ENCODE measurements at regions not wholly inside any gene's neighbourhood (a gene's known extent, or its start where the extent isn't known, plus 50 kb on each side); places are given as distances from the start of the nearest gene placed in this dataset.
A peak's percentile ranks its signal among the peaks of the same experiment; 100 is the strongest.

GRCh38 chr3:159560214-159560979, 428.2 kb upstream of the IL12A start:
- no peak overlapping the region for H2BK120ac ChIP-seq (ENCODE audit: low read depth, low read length)
- H3K4me2 ChIP-seq (ENCODE audit: insufficient read depth, low read length, poor library complexity, severe bottlenecking) = no peak overlapping the region
- no peak overlapping the region for H4K8ac ChIP-seq (ENCODE audit: low read depth, low read length)
- H3K27ac ChIP-seq (replicated peaks; ENCODE audit: low read length) = no peak overlapping the region
- H3K36me3 ChIP-seq (replicated peaks in 1 of 2; ENCODE audit: control insufficient read depth in 2 of 2, insufficient read depth in 2 of 2, low read length in 2 of 2) = no peaks in the 10 kb centered on the region
- H2BK15ac ChIP-seq (ENCODE audit: low read length) = no peak overlapping the region
- H3K18ac ChIP-seq (ENCODE audit: low read length) = no peak overlapping the region
- H3K9me3 ChIP-seq (replicated peaks in 1 of 2; ENCODE audit: control insufficient read depth in 2 of 2, insufficient read depth in 1 of 2, low read depth in 1 of 2, low read length in 2 of 2) = no peaks in the 10 kb centered on the region
- no peak overlapping the region for H3K23ac ChIP-seq (ENCODE audit: low read depth, low read length, poor library complexity)
- peaks cover 4 to 10% of the 10 kb centered on the region in 2 donors for H3K4me1 ChIP-seq (ENCODE audit: control insufficient read depth in 2 of 2, insufficient read depth in 1 of 2, low read depth in 1 of 2, low read length in 2 of 2)
- H3K4me3 ChIP-seq (ENCODE audit: low read length in 2 of 2) = peak overlapping the region in 1 of 2 donors; percentile 14
- H3K9ac ChIP-seq (ENCODE audit: low read depth, low read length, poor library complexity) = no peak overlapping the region
- H2BK12ac ChIP-seq (ENCODE audit: low read length) = no peak overlapping the region
- no peaks in the 10 kb centered on the region for H3K79me1 ChIP-seq (ENCODE audit: low read depth, low read length)
- no peak overlapping the region for H2BK5ac ChIP-seq (ENCODE audit: low read length)
- H3K27me3 ChIP-seq (ENCODE audit: control insufficient read depth in 3 of 3, insufficient read depth in 3 of 3, low read depth in 1 of 3, low read length in 3 of 3) = no peaks in the 10 kb centered on the region
- no peak overlapping the region for H3K14ac ChIP-seq (ENCODE audit: low read length)
- H3K4ac ChIP-seq (ENCODE audit: low read length) = no peak overlapping the region
- WGBS, 2 donors (ENCODE audit: extremely low coverage in 2 of 2, insufficient read length in 2 of 2, insufficient replicate concordance in 1 of 2) = no CpG with 5 or more reads among the region's 8 CpGs
- H2AFZ ChIP-seq (ENCODE audit: low read length) = peak overlapping the region; percentile 76
- peak; percentile 38 for DNase-seq (ENCODE audit: low spot score)
- H2AK5ac ChIP-seq (ENCODE audit: low read depth, low read length) = no peak overlapping the region
- H4K91ac ChIP-seq (ENCODE audit: low read depth, low read length, poor library complexity) = no peak overlapping the region

DNA sequence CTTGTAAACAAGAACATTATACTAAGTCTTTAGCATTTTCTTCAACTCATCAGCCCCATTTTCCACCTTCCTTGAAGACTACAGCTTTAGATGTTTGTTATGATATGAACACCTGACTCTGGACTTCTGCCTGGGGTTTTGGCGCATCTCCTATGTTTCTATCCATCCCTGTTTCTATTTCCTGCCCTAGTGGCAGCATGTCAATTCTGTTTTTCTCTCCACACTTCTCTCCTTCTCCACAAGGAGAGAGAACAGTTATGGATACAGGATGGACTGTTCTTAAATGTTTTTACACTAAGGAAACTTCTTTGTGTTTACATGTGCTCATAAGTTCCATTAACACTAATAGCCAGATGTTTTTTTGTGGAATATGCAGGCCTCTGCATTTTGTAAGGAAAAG, 423.3 kb upstream of the IL12A start:
- Histone ChIP-seq H2AFZ (ENCODE audit: low read length) (no peak overlapping the region), H3K9ac (ENCODE audit: low read depth, low read length, poor library complexity) (no peak overlapping the region), H3K9me3 (replicated peaks in 1 of 2; ENCODE audit: control insufficient read depth in 2 of 2, insufficient read depth in 1 of 2, low read depth in 1 of 2, low read length in 2 of 2) (no peaks in the 10 kb centered on the region), H3K27ac (replicated peaks; ENCODE audit: low read length) (no peak overlapping the region), H4K8ac (ENCODE audit: low read depth, low read length) (no peak overlapping the region), H2BK12ac (ENCODE audit: low read length) (no peak overlapping the region), H3K18ac (ENCODE audit: low read length) (no peak overlapping the region), H4K91ac (ENCODE audit: low read depth, low read length, poor library complexity) (no peak overlapping the region), H3K27me3 (ENCODE audit: control insufficient read depth in 3 of 3, insufficient read depth in 3 of 3, low read depth in 1 of 3, low read length in 3 of 3) (peaks cover 0 to 1% (median 0%) of the 10 kb centered on the region in 3 experiments), H2AK5ac (ENCODE audit: low read depth, low read length) (no peak overlapping the region), H3K4ac (ENCODE audit: low read length) (no peak overlapping the region), H3K79me1 (ENCODE audit: low read depth, low read length) (no peaks in the 10 kb centered on the region), H2BK15ac (ENCODE audit: low read length) (no peak overlapping the region), H2BK5ac (ENCODE audit: low read length) (no peak overlapping the region), H3K4me3 (ENCODE audit: low read length in 2 of 2) (no peak overlapping the region), H2BK120ac (ENCODE audit: low read depth, low read length) (no peak overlapping the region), H3K4me2 (ENCODE audit: insufficient read depth, low read length, poor library complexity, severe bottlenecking) (no peak overlapping the region), H3K36me3 (replicated peaks in 1 of 2; ENCODE audit: control insufficient read depth in 2 of 2, insufficient read depth in 2 of 2, low read length in 2 of 2) (no peaks in the 10 kb centered on the region), H3K23ac (ENCODE audit: low read depth, low read length, poor library complexity) (no peak overlapping the region), H3K14ac (ENCODE audit: low read length) (no peak overlapping the region), H3K4me1 (ENCODE audit: control insufficient read depth in 2 of 2, insufficient read depth in 1 of 2, low read depth in 1 of 2, low read length in 2 of 2) (peaks cover 2 to 3% of the 10 kb centered on the region in 2 donors)
- no CpG with 5 or more reads among the region's 1 CpG for WGBS, 2 donors (ENCODE audit: extremely low coverage in 2 of 2, insufficient read length in 2 of 2, insufficient replicate concordance in 1 of 2)
- no peak for DNase-seq (ENCODE audit: low spot score)

GRCh38 chr3:159583662-159584061, 405.0 kb upstream of the IL12A start:
- peaks cover 2 to 3% of the 10 kb centered on the region in 2 donors for H3K4me1 ChIP-seq (ENCODE audit: control insufficient read depth in 2 of 2, insufficient read depth in 1 of 2, low read depth in 1 of 2, low read length in 2 of 2)
- H3K79me1 ChIP-seq (ENCODE audit: low read depth, low read length) = no peaks in the 10 kb centered on the region
- no peak overlapping the region for H3K27ac ChIP-seq (replicated peaks; ENCODE audit: low read length)
- no peak overlapping the region for H3K14ac ChIP-seq (ENCODE audit: low read length)
- H2BK15ac ChIP-seq (ENCODE audit: low read length) = no peak overlapping the region
- H3K4me2 ChIP-seq (ENCODE audit: insufficient read depth, low read length, poor library complexity, severe bottlenecking) = no peak overlapping the region
- H3K4me3 ChIP-seq (ENCODE audit: low read length in 2 of 2) = no peak overlapping the region
- H3K27me3 ChIP-seq (ENCODE audit: control insufficient read depth in 3 of 3, insufficient read depth in 3 of 3, low read depth in 1 of 3, low read length in 3 of 3) = no peaks in the 10 kb centered on the region
- no peak overlapping the region for H4K91ac ChIP-seq (ENCODE audit: low read depth, low read length, poor library complexity)
- no peak overlapping the region for H2AK5ac ChIP-seq (ENCODE audit: low read depth, low read length)
- no peak overlapping the region for H2BK5ac ChIP-seq (ENCODE audit: low read length)
- no peak overlapping the region for H3K23ac ChIP-seq (ENCODE audit: low read depth, low read length, poor library complexity)
- no peak overlapping the region for H2BK120ac ChIP-seq (ENCODE audit: low read depth, low read length)
- no peak overlapping the region for H2BK12ac ChIP-seq (ENCODE audit: low read length)
- no peak overlapping the region for H3K18ac ChIP-seq (ENCODE audit: low read length)
- H4K8ac ChIP-seq (ENCODE audit: low read depth, low read length) = no peak overlapping the region
- H3K9ac ChIP-seq (ENCODE audit: low read depth, low read length, poor library complexity) = no peak overlapping the region
- no peak overlapping the region for H3K4ac ChIP-seq (ENCODE audit: low read length)
- no peaks in the 10 kb centered on the region for H3K9me3 ChIP-seq (replicated peaks in 1 of 2; ENCODE audit: control insufficient read depth in 2 of 2, insufficient read depth in 1 of 2, low read depth in 1 of 2, low read length in 2 of 2)
- DNase-seq (ENCODE audit: low spot score) = no peak
- no peak overlapping the region for H2AFZ ChIP-seq (ENCODE audit: low read length)
- no CpG with 5 or more reads among the region's 3 CpGs for WGBS, 2 donors (ENCODE audit: extremely low coverage in 2 of 2, insufficient read length in 2 of 2, insufficient replicate concordance in 1 of 2)
- H3K36me3 ChIP-seq (replicated peaks in 1 of 2; ENCODE audit: control insufficient read depth in 2 of 2, insufficient read depth in 2 of 2, low read length in 2 of 2) = no peaks in the 10 kb centered on the region

DNA sequence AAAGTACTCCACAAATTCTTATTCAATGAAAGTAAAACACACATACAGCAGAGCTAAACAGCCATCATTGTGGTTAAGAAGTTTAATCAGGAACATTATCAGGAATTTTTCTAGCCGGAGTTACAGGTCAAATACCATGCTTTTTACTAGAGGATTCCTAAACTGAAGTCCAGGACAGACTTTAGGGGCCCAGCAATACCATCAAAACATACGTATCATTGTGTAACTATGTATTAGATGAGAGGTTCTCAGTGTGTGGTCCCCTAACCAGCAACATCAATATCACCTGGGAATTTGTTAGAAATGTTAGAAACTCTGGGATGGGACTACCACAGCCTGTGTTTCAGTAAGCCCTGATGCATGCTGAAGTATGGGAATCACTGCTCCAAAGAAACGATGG, 404.2 kb upstream of the IL12A start:
- Histone ChIP-seq H3K27me3 (ENCODE audit: control insufficient read depth in 3 of 3, insufficient read depth in 3 of 3, low read depth in 1 of 3, low read length in 3 of 3) (no peaks in the 10 kb centered on the region), H4K91ac (ENCODE audit: low read depth, low read length, poor library complexity) (no peak overlapping the region), H3K9me3 (replicated peaks in 1 of 2; ENCODE audit: control insufficient read depth in 2 of 2, insufficient read depth in 1 of 2, low read depth in 1 of 2, low read length in 2 of 2) (no peaks in the 10 kb centered on the region), H3K36me3 (replicated peaks in 1 of 2; ENCODE audit: control insufficient read depth in 2 of 2, insufficient read depth in 2 of 2, low read length in 2 of 2) (no peaks in the 10 kb centered on the region), H3K4ac (ENCODE audit: low read length) (no peak overlapping the region), H3K4me2 (ENCODE audit: insufficient read depth, low read length, poor library complexity, severe bottlenecking) (no peak overlapping the region), H3K18ac (ENCODE audit: low read length) (no peak overlapping the region), H3K79me1 (ENCODE audit: low read depth, low read length) (no peaks in the 10 kb centered on the region), H4K8ac (ENCODE audit: low read depth, low read length) (no peak overlapping the region), H3K4me1 (ENCODE audit: control insufficient read depth in 2 of 2, insufficient read depth in 1 of 2, low read depth in 1 of 2, low read length in 2 of 2) (peaks cover 2 to 3% of the 10 kb centered on the region in 2 donors), H2BK120ac (ENCODE audit: low read depth, low read length) (no peak overlapping the region), H2AFZ (ENCODE audit: low read length) (no peak overlapping the region), H3K4me3 (ENCODE audit: low read length in 2 of 2) (no peak overlapping the region), H2BK12ac (ENCODE audit: low read length) (no peak overlapping the region), H2AK5ac (ENCODE audit: low read depth, low read length) (no peak overlapping the region), H2BK5ac (ENCODE audit: low read length) (no peak overlapping the region), H3K23ac (ENCODE audit: low read depth, low read length, poor library complexity) (no peak overlapping the region), H3K14ac (ENCODE audit: low read length) (no peak overlapping the region), H3K9ac (ENCODE audit: low read depth, low read length, poor library complexity) (no peak overlapping the region), H2BK15ac (ENCODE audit: low read length) (no peak overlapping the region), H3K27ac (replicated peaks; ENCODE audit: low read length) (no peak overlapping the region)
- WGBS, 2 donors (ENCODE audit: extremely low coverage in 2 of 2, insufficient read length in 2 of 2, insufficient replicate concordance in 1 of 2) = no CpG with 5 or more reads among the region's 3 CpGs
- DNase-seq (ENCODE audit: low spot score) = no peak

All from neuronal stem cell (in vitro differentiated cells).